ENCODE measurements at regions not wholly inside any gene's neighbourhood (a gene's known extent, or its start where the extent isn't known, plus 50 kb on each side); places are given as distances from the start of the nearest gene placed in this dataset.
"Not testable (repeated sequence)": the region's sequence is repeated elsewhere in the genome, so short reads cannot be mapped to it uniquely, and the experiment has no call there.

GRCh38 chr6:78783366-78783765 lies 84.0 kb upstream of the IRAK1BP1 start:
- TF ChIP-seq CTCF (IDR thresholded peaks at IDR 0.05; ENCODE audit: insufficient read depth, low read length); POLR2AphosphoS5 (IDR thresholded peaks at IDR 0.05; ENCODE audit: low read depth); REST (IDR thresholded peaks at IDR 0.05; ENCODE audit: insufficient replicate concordance, low read depth); GABPA (IDR thresholded peaks at IDR 0.05; ENCODE audit: low read depth); SPI1 (IDR thresholded peaks at IDR 0.05; ENCODE audit: borderline replicate concordance, low read depth): not testable (repeated sequence)
